Bronchial epithelial cell (primary cell): ENCODE measurements at regions not wholly inside any gene's neighbourhood (a gene's known extent, or its start where the extent isn't known, plus 50 kb on each side); places are given as distances from the start of the nearest gene placed in this dataset.

Experiments used
- DNase-seq: peaks from one replicate; pipeline ENCODE4 v3.0.0-alpha.2; 2010; ENCODE audit warnings: low read depth
- FAIRE-seq: peaks from 2 replicates; lab custom pipeline; 2011; peaks lifted over from hg19 to GRCh38; lab: Jason Lieb, UNC
- H3K27me3 ChIP-seq: 2 replicates; pipeline ENCODE4 v1.5.1; 2011; ENCODE audit warnings: low read length; ENCODE audit not compliant: control insufficient read depth, insufficient read depth
- H3K36me3 ChIP-seq: 2 replicates; pipeline ENCODE4 v1.5.1; 2011; ENCODE audit warnings: low read length; ENCODE audit not compliant: control insufficient read depth, insufficient read depth
- H3K4me3 ChIP-seq: 2 replicates; pipeline ENCODE4 v1.5.1; 2011; ENCODE audit warnings: mild to moderate bottlenecking, low read depth, low read length, control low read depth
- CTCF ChIP-seq: IDR thresholded peaks from 2 replicates; pipeline ENCODE4 v1.5.1; 2011; ENCODE audit warnings: mild to moderate bottlenecking, moderate library complexity, low read length, control low read depth, inconsistent platforms; ENCODE audit not compliant: insufficient read depth, severe bottlenecking

DNA sequence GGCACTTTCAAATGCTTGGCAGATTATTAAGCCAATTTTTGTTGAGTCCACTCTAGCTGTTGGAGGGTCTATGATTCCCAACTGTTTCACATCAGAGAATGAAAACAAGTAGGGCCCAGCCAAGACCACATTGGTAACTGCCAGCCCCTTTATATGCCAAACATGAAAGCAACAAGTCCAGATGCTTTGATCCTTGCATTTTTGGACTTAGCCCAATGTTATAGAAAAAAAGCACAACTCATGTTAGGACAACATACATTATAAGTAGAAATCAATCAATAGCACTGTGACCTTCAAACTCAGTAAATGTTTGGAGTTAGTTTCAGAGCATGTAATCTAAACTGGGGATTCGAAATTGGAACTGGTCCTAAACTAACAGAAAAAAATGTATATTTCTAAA lies 674.7 kb downstream of the MECOM start:
- no peak for DNase-seq
- no peak for TF ChIP-seq CTCF
- H3K36me3 ChIP-seq, result no peaks in the 10 kb centered on the region
- no peak for FAIRE-seq
- H3K27me3 ChIP-seq, result no peaks in the 10 kb centered on the region
- no peak overlapping the region for H3K4me3 ChIP-seq

DNA sequence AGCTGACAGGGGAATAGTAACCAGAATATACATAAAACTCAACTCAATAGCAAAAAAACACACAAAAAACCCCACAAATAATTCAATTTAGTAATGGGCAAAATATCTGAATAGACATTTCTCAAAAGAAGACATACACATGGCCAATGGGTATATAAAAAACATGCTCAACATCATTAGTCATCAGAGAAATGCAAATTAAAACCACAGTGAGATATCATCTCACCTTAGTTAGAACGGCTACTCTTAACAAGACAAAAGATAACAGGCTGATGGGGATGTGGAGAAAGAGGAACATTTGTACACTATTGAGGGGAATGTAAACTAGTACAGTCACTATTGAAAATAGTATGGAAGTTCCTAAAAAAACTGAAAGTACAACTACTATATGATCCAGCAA lies 678.6 kb downstream of the MECOM start:
- FAIRE-seq (no peak), DNase-seq (peak; percentile 53)
- Histone ChIP-seq H3K36me3 (no peaks in the 10 kb centered on the region), H3K4me3 (no peak overlapping the region), H3K27me3 (no peaks in the 10 kb centered on the region)
- no peak for TF ChIP-seq CTCF

DNA sequence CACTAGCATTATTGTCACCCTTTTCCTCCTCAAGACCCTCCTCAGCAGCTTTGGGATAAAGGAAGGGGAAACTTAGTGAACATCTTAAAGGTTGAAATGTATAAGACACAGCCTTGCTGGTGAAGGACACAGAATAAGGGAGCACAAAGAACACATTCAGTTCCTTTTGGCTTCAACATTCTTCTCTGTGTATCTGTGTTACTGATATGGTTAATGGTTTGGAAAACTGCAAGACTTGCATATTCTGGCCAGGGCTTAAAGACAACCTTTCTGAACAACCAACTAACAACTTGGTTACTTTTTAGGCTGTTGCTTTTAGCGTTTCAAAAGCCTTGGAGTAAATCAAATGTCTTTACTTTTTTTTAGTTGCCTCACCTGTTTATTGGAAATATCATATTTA lies 680.5 kb downstream of the MECOM start:
- Histone ChIP-seq H3K4me3 (no peak overlapping the region), H3K27me3 (no peaks in the 10 kb centered on the region), H3K36me3 (no peaks in the 10 kb centered on the region)
- DNase-seq (no peak), FAIRE-seq (no peak)
- no peak for TF ChIP-seq CTCF

DNA sequence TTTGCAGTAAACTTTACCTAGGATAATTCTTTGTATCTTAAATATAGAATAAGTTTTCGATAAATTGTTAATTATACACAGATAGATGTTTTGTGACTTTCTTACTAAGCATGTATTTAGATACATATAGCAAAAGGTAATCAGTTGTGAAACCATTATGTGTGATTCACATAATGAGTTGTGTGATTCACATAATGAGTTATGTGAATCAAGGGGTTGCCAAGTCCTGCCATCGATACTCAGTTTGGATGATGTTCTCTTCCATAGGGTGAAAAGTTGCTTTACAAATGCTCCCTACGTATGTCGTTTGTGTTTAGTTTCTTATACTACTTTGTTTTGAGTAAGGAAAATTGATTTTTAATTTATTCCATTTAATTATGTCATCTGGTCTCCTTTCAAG lies 682.1 kb downstream of the MECOM start:
- H3K27me3 ChIP-seq, result no peaks in the 10 kb centered on the region
- H3K36me3 ChIP-seq, result no peaks in the 10 kb centered on the region
- H3K4me3 ChIP-seq, result no peak overlapping the region
- FAIRE-seq (no peak), DNase-seq (peak; percentile 95)
- no peak for TF ChIP-seq CTCF

DNA sequence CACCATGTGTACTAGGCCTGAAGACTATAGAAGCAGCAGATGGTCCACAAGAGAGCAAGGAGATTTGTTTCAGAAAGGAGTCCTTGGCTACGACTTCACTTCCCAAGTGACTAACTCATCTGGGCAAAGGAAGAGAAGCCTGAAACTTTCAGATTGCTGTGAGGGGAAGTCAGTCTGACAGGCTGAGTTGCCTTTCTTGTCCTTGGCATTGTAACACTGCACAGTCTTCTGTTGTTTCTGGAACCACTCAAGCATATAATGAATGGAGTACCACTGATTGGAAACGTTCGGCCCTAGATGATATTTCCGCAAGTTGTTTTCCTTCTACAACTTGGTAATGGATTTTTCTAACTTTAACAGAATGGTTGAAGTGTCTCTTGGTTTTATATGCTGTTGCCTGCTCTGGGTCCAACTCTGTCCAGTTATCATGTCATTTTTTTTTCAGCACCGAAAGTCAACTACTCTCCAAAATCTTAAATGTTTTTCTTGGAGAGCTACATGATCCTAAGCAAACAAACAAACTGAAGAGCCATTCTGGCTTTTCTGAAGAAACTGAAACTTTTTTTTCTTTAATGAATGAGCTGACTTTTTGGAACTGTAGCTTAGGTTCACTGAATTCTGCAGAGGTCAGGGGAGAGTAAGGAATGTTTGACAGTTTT lies 685.7 kb downstream of the MECOM start:
- FAIRE-seq, result no peak

More for the DNA sequence above, 685.7 kb downstream of the MECOM start:
- H3K4me3 ChIP-seq, result no peak overlapping the region
- H3K27me3 ChIP-seq, result no peaks in the 10 kb centered on the region
- DNase-seq, result peak; percentile 32
- no peaks in the 10 kb centered on the region for H3K36me3 ChIP-seq
- TF ChIP-seq CTCF, result no peak
